Body of pancreas (tissue), 4 donors: ENCODE measurements at regions not wholly inside any gene's neighbourhood (a gene's known extent, or its start where the extent isn't known, plus 50 kb on each side); places are given as distances from the start of the nearest gene placed in this dataset.

ENCODE experiments used
- CTCF ChIP-seq, 7 experiments: fragments of 450-650 bp in 4 of 7; fragments of 200-600 bp in 3 of 7; sonication (generic) in 3 of 7; IDR thresholded peaks; one replicate each; pipeline ENCODE4 v1.5.1; 2016 to 2019; ENCODE audit warnings: antibody characterized with exemption in 7 of 7
- POLR2A ChIP-seq, 3 donors: fragments of 450-650 bp; IDR thresholded peaks; one replicate each; pipeline ENCODE4 v1.6.1; 2016; ENCODE audit warnings: antibody characterized with exemption in 3 of 3, mild to moderate bottlenecking in 2 of 3

GRCh38 chr12:105676694-105677093 is 346.2 kb downstream of the C12orf75 start:
- no peak for TF ChIP-seq CTCF (IDR thresholded peaks at IDR 0.05)
- no peak for TF ChIP-seq POLR2A (IDR thresholded peaks at IDR 0.05)
